GM12878 (cell line): ENCODE measurements at regions not wholly inside any gene's neighbourhood (a gene's known extent, or its start where the extent isn't known, plus 50 kb on each side); places are given as distances from the start of the nearest gene placed in this dataset.

ENCODE experiments used
- BCL11A ChIP-seq: IDR thresholded peaks from 2 replicates; pipeline ENCODE4 v1.6.1; 2011; ENCODE audit warnings: low read depth, low read length
- EP300 ChIP-seq, 2 experiments: fragments of 150-350 bp in 1 of 2; IDR thresholded peaks; 2 replicates each; pipeline ENCODE4 v1.6.1; 2011 to 2012; ENCODE audit warnings: low read depth in 2 of 2, low read length in 2 of 2, borderline replicate concordance in 1 of 2, improper control_type of control experiment in 1 of 2, inconsistent platforms in 1 of 2; ENCODE audit not compliant: control insufficient read depth in 1 of 2
- MYC ChIP-seq: IDR thresholded peaks from 2 replicates; pipeline ENCODE4 v1.6.1; 2011; ENCODE audit warnings: mild to moderate bottlenecking, low read length, moderate library complexity, inconsistent platforms; ENCODE audit not compliant: insufficient read depth, insufficient replicate concordance, insufficient read length, severe bottlenecking
- RB1 ChIP-seq: fragments of 450-650 bp; formaldehyde crosslinking; IDR thresholded peaks from 2 replicates; pipeline ENCODE4 v1.6.1; 2017; ENCODE audit warnings: mild to moderate bottlenecking, borderline replicate concordance
- SP1 ChIP-seq: IDR thresholded peaks from one replicate; pipeline ENCODE4 v1.6.1; 2011; ENCODE audit warnings: low read depth, low read length
- TCF7 ChIP-seq: IDR thresholded peaks from 2 replicates; pipeline ENCODE4 v1.6.1; 2014; ENCODE audit warnings: antibody characterized with exemption, borderline replicate concordance
- YY1 ChIP-seq: IDR thresholded peaks from 2 replicates; pipeline ENCODE4 v1.6.1; 2011; ENCODE audit warnings: low read depth, mild to moderate bottlenecking, low read length

GRCh38 chr17:56661906-56662305 is 68.4 kb downstream of the NOG start:
- no peak for TF ChIP-seq TCF7
- no peak for TF ChIP-seq MYC
- no peak for TF ChIP-seq SP1
- TF ChIP-seq BCL11A: no peak
- no peak for TF ChIP-seq EP300 (IDR thresholded peaks at IDR 0.05; ENCODE audit: borderline replicate concordance in 1 of 2, control insufficient read depth in 1 of 2, low read depth in 2 of 2, low read length in 2 of 2)
- TF ChIP-seq RB1: no peak
- TF ChIP-seq YY1: no peak
